ENCODE measurements at regions not wholly inside any gene's neighbourhood (a gene's known extent, or its start where the extent isn't known, plus 50 kb on each side); places are given as distances from the start of the nearest gene placed in this dataset.
A peak's percentile ranks its signal among the peaks of the same experiment; 100 is the strongest.
"Not testable (repeated sequence)": the region's sequence is repeated elsewhere in the genome, so short reads cannot be mapped to it uniquely, and the experiment has no call there.

DNA sequence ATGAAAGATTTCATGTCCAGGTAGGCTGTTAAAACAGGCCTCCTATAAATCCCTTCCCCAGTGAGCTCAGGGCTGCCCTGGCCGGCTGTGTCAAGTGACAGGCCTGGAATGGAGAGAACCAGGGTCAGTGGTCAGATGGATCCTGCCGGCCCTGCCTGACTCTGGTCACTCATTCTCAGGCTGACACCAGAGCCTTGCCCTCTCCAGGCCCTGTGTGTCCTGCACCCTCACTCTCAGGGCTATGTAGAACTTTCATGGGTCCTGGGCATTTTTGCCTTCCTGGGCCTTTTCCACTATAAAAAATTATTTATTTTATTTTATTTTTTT is 82.0 kb upstream of the RGPD5 start:
- in situ Hi-C loops (cut with MboI; ENCODE audit: low pct_unique_long_range_greater_than_20kb, low sequenced_read_pairs): no loop called here
- DNase-seq: no peak

DNA sequence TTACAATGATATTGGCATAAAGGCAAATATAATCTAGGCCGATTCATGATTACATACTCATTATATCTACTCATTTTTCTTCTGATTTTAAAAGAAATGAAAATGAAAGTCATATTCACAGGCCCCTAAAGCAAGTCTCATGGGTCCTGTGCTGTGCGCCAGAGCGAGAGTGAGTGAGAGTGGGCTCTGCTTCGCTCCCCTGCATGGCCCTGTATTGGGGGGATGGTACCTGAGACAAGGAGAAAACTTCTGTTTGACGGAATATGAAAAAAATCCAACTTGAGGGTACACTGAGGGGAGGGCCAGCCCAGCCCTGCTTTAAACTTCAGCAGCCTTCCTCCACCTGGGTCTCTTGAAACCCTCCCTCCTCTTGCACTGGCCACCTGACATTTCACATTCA is 81.4 kb upstream of the RGPD5 start:
- no peak for DNase-seq
- in situ Hi-C loops (cut with MboI; ENCODE audit: low pct_unique_long_range_greater_than_20kb, low sequenced_read_pairs): no loop called here

DNA sequence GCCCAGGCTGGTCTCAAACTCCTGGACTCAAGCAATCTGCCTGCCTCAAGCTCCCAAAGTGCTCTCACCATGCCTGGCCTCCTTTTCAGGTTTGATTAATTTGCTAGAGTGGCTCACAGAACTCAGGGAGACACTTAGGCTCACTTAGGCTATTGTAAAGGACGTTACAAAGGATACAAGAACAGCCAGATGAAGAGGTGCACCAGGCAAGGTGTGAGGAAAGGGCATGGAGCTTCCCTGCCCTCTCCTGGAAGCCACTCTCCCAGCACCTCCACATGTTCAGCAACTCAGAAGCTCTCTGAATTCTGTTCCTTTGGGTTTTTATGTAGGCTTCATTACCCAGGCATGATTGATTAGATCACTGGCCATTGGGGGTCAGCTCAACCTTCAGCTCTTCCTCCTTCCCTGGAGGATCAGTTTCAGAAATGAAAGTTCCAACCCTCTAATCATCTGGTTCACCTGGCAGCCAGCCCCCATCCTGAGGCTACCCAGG is 78.7 kb upstream of the RGPD5 start:
- in situ Hi-C loops (cut with MboI; ENCODE audit: low pct_unique_long_range_greater_than_20kb, low sequenced_read_pairs): no loop called here
- no peak for DNase-seq

DNA sequence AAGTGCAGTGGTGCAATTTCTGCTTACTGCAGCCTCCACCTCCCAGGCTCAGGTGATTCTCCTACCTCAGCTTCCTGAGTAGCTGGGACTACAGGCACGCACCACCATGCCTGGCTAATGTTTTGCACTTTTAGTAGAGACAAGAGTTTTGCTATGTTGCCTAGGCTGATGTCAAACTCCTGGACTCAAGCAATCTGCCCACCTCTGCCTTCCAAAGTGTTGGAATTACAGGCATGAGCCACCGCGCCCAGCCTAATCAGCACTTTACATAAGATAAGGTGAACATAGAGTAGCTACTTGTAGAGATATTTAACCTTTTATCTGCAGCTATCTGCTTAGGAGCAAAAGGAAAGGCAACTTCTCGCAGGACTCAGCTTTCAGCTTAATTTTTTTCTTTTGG is 77.5 kb upstream of the RGPD5 start:
- in situ Hi-C loops (cut with MboI; ENCODE audit: low pct_unique_long_range_greater_than_20kb, low sequenced_read_pairs); DNase-seq: not testable (repeated sequence)

DNA sequence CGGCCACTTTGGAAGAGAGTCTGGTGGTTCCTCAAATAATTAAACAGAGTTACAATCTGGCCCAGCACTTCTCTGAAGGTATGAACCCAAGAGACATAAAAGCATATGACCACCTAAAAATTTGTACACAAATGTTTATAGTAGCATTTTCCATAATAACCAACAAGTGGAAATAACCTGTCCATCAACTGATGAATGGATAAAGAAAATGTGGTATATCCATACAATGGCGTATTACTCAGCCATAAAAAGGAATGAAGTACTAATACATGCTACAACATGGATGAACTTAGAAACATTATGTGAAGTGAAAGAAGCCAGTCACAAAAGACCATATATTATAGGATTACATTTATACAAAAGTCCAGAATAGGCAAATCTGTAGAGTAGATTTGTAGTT is 76.0 kb upstream of the RGPD5 start:
- no peak for DNase-seq
- in situ Hi-C loops (cut with MboI; ENCODE audit: low pct_unique_long_range_greater_than_20kb, low sequenced_read_pairs): no loop called here

DNA sequence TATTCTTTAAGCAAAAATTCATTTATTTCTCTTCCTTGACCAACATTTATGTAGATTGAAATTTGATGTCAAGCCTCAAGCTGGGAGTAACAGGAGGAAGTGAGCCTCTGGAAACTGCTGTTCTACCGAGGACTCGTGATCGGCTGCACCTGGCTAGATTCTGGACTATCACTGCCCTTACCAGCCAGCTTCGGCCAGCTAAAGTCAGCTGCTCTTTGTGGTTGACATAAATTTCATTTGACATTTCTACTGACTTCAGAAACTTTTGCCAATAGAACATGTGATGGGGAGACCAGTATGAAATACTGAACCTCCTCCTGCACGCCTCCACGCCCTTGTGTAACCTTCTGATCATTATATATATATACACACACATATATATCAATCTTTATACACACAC is 74.2 kb upstream of the RGPD5 start:
- DNase-seq: no peak
- in situ Hi-C loops (cut with MboI; ENCODE audit: low pct_unique_long_range_greater_than_20kb, low sequenced_read_pairs): no loop called here

DNA sequence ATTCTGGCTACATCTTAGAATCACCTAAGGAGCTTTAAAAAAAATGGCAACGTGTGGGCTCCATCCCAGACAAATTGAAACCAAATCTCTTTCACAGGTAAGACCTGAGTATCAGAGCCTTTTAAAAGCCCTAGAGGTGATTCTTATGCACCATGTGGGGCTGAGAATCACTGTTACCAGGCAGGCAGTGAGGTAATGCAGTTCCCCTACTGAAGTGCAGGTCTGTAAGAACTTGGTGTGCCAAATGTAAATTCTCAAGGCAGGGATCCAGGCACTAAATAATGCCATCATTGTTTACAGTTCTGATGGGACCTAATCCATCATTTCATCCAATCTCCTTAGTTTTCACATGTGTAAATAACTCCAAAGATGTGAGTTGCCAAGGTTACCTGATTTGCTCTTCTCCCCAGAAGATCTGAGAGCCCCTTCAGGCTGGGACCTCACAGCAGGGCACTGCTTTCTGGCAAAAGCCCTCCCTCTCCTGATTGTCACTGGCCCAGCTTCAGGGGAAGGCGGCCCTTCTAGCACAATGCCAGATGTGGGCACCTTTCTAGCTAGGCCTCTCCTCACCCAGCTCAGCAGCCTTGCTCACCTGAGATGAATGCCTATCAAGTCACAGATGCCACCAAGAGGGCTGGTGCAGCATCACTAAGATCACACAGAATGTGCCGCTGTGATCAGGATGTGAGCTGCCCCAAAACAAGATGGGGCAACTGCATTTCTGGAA is 73.6 kb upstream of the RGPD5 start:
- in situ Hi-C loops (cut with MboI; ENCODE audit: low pct_unique_long_range_greater_than_20kb, low sequenced_read_pairs): no loop called here

DNA sequence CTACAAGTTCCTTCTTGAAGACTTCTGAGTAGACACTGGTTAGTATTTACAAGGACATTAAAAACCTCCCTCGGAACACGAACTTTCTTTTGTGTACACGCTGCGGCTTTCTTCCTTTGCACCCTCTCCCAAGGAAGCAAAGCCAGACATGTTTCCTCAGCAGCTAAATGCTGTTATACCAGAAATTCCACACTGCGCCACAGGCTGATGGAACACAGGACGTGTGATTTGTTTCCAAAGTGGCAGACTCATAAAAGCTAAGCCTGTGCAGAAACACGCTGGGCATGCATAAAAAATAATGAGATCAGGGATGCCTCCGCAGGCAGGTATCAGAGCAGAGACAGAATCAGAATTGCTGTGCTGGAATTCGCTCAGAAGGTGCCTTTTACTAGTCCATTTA is 73.0 kb upstream of the RGPD5 start:
- no peak for DNase-seq
- in situ Hi-C loops (cut with MboI; ENCODE audit: low pct_unique_long_range_greater_than_20kb, low sequenced_read_pairs): no loop called here

More for the DNA sequence above, 73.6 kb upstream of the RGPD5 start:
- no peak for DNase-seq

DNA sequence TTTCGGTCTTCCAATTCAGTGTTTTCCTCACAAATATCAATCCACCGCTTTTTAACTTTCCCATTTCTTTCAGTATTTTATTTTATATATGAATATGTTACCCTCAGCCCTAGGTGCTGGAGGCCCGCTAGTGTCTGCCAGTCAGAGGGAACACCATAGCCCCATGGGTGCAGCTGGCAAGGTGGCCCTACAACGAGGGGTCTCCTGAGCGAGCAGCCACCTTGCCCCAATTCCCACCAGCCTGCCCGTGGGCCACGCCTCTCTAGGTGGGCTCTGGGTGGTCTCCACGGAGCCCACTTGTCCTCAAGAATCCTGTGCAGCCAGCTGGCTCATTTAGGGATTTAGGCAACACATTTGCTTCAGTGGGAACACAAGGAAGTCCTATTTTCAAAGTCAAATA is 72.5 kb upstream of the RGPD5 start:
- in situ Hi-C loops (cut with MboI; ENCODE audit: low pct_unique_long_range_greater_than_20kb, low sequenced_read_pairs): no loop called here
- DNase-seq: no peak

DNA sequence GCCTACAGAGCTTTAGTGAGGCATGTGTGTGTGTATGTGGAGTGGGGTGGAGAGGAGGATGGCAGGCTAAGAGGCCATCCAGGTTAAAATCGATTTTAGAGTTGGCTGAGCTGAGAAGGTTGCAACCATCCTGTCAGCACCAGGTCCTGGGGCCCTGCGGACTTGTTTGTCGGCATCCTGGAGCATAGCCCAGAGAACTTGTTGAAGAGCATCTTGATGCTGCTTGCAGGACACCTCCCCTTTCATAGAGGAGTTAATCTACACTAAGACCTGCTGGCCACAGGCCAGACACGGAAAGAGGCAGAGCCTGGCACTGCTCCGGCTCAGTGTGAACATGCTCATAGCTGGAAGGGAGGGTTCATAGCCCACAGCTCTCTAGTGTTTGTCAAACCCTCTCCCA is 72.1 kb upstream of the RGPD5 start:
- in situ Hi-C loops (cut with MboI; ENCODE audit: low pct_unique_long_range_greater_than_20kb, low sequenced_read_pairs): no loop called here
- no peak for DNase-seq

DNA sequence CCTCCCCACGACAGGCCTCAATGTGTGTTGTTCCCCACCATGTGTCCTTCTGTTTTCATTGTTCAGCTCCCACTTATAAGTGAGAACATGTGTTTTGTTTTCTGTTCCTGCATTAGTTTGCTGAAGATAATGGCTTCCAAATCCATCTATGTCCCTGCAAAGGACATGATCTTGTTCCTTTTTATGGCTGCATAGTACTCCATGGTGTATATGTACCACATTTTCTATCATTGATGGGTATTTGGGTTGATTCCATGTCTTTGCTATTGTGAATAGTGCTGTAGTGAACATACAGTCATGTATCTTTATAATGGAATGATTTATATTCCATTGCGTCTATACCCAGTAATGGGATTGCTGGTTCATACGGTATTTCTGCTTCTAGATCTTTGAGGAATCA is 71.5 kb upstream of the RGPD5 start:
- DNase-seq; in situ Hi-C loops (cut with MboI; ENCODE audit: low pct_unique_long_range_greater_than_20kb, low sequenced_read_pairs): not testable (repeated sequence)

DNA sequence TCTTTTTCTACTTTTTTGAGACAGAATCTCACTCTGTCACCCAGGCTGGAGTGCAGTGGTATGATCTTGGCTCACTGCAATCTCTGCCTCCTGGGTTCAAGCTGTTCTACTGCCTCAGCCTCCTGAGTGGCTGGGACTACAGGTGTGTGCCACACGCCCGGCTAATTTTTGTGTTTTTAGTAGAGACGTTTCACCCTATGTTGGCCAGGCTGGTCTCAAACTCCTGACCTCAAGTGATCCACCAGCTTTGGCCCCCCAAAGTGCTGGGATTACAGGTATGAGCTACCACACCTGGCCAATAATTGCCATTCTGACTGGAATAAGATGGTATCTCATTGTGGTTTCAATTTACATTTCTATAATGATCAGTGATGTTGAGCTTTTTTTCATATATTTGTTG is 71.0 kb upstream of the RGPD5 start:
- DNase-seq; in situ Hi-C loops (cut with MboI; ENCODE audit: low pct_unique_long_range_greater_than_20kb, low sequenced_read_pairs): not testable (repeated sequence)

DNA sequence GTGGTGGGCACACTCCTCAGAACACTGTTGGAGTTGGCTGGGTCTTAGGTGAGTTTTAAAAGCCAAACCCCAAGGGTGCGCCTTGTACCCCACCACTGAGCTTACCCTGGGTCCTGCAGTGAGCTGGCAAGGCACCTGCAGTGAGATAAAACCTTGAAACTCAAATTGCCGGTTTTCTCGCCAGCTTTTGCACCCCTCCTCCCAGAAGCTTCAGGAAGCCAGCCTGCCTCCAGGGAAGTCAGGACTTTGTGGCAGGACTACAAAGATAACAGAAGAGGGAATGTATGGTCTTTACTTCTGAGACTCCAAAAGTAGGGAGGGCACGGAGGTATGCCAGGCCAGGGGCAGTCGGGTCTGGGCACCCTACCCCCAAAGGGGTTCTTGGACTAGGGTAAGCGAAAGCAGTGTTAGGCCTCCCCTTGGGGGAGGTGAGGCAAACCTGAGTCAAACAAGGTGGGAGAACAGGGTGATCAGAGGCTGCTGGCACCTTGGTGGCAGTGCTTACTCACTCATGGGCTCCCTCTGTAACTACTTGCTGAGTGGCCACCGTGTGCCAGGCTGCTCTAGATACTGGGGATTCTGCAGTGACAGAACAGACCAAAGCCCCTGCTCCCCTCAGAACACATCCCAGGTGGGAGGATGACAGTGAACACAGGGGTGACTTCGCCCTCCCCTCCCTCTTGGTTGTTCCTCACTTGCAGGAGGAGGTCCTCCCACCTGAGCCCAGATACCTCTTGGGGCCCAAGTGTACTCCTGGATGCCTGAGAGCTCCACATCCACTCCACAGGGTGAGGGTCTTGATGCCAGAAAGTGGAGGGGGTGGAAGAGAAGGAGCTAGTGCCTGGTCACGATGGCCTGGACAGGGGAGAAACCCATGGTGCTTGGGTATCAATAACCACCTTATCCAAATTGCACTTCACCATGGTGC is 69.3 kb upstream of the RGPD5 start:
- in situ Hi-C loops (cut with MboI; ENCODE audit: low pct_unique_long_range_greater_than_20kb, low sequenced_read_pairs): no loop called here
- DNase-seq: no peak

DNA sequence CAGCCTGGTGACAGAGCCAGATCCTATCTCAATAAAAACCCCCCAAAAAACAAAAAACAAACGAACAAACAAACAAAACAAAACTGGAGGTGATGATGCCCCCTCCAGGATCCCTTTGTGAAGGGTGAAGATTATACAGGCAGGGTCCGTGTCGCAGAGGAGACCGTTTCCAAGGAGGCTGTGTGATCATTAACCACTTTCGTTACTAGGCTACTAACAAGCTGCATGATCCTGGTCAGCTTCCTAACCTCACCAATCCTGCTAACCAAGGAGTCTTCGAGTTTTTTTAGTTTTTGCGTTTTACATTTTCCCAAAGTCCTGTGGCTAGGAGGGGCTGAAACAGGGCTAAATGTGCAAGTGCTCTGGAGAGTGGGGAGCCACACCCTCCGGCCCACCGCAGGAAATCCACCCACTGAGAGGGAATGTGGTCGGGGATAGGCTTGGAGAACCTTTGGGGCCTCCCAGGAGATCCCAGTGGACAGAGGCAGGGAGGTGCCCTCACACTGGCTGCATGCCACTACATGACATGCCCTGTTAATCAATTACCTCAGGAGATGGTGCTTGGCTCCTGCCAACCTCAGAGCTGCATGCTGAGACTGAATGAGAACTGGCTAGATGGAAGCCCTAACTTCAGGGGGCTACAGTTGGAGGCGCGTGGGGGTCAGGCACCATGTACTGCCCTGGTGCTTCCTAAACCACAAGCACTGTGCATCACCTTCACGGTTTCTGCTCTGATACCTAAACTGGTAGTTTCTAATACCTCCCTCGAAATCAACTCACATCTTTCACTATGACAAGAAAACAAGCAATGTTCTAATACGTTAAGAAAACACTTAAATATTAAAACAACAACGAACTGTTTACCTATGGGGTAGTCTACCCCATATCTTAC is 67.5 kb upstream of the RGPD5 start:
- DNase-seq: no peak
- in situ Hi-C loops (cut with MboI; ENCODE audit: low pct_unique_long_range_greater_than_20kb, low sequenced_read_pairs): no loop called here

DNA sequence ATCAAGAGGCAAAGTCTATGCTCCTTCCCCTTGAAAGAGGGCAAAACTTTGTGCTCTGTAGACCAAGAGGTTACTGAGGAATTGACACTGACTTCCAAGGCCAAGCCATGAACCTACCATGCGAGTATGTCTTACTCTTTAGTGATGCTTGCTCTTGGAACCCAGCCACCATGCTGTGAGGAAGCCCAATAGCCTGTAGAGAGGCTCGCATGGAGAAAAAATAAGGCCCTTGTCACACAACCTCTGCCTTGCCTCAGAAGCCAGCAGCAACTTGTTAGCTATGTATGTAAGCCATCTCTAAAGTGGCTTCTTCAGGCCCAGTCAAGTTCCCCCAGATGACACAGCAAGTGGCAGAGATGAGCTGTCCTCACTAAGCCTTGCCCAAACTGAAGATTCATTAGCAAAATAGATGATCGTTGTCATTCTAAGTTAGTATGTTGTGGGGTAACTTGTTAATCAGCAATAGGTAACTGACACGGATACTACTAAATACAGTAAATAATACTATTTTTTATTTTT is 66.1 kb upstream of the RGPD5 start:
- DNase-seq: no peak
- in situ Hi-C loops (cut with MboI; ENCODE audit: low pct_unique_long_range_greater_than_20kb, low sequenced_read_pairs): no loop called here

DNA sequence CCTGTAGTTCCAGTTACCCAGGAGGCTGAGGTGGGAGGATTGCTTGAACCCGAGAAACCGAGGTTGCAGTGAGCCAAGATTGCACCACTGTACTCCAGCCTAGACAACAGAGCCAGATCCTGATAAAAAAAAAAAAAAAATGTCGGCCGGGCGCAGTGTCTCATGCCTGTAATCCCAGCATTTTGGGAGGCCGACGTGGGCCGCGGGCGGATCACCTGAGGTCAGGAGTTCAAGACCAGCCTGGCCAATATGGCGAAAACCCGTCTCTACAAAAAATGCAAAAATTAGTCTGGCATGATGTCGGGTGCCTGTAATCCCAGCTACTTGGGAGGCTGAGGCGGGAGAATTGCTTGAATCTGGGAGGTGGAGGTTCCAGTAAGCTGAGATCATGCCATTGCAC is 60.4 kb upstream of the RGPD5 start:
- in situ Hi-C loops (cut with MboI; ENCODE audit: low pct_unique_long_range_greater_than_20kb, low sequenced_read_pairs): not testable (repeated sequence)

DNA sequence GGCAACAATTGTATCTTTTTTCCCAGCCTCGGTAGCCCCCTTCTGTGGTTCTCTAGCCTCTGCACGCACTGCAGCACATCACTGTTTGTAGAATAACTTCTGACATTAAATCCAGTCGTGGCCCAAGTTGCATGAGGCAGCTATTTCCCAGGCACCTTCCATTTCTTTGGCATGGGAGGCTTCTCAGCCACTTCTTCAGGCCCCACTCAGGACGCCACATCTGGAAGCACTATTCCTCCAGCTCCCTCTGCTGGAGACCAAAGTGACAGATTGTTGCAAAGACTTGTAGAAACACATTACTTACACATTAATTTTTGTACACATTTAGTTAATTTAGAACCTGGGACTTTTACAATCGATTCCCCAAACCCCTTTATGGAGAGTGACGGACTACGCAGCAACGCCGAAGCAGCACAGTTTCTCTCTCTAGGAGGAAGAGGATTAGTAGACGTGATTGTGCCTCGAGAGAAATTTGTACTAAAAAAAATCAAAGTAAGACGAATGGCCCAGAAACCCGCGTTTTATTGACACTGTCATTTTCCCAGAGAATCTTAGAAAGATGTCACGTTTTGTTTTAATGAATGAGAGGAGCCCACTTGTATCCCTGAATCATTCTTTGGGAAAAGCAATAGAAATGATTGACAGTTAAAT is 57.8 kb upstream of the RGPD5 start:
- peak; percentile 46 for DNase-seq
- in situ Hi-C loops (cut with MboI; ENCODE audit: low pct_unique_long_range_greater_than_20kb, low sequenced_read_pairs): no loop called here

More for the DNA sequence above, 60.4 kb upstream of the RGPD5 start:
- DNase-seq: not testable (repeated sequence)
